ENCODE measurements at regions not wholly inside any gene's neighbourhood (a gene's known extent, or its start where the extent isn't known, plus 50 kb on each side); places are given as distances from the start of the nearest gene placed in this dataset.
"Not testable (repeated sequence)": the region's sequence is repeated elsewhere in the genome, so short reads cannot be mapped to it uniquely, and the experiment has no call there.

DNA sequence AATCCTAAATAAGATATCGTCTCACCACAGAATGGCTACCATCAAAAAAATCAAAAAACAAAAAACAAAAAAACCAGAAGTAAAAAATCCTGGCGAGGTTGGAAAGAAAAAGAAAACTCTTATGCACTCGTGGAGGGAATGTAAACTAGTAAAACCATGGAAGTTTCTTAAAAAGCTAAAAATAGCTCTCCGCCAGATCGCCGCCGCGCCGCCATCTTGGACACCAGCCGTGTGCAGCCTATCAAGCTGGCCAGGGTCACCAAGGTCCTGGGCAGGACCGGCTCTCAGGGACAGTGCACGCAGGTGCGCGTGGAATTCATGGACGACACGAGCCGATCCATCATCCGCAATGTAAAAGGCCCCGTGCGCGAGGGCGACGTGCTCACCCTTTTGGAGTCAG lies 71.7 kb downstream of the TBC1D28 start:
- not testable (repeated sequence) for H3K27ac ChIP-seq (ENCODE audit: low read depth, low read length, poor library complexity, severe bottlenecking); H3K9me2 ChIP-seq (ENCODE audit: low read depth, low read length); H2AFZ ChIP-seq (ENCODE audit: low read length); H3K27me3 ChIP-seq (ENCODE audit: insufficient read depth, low read length); H3K4me2 ChIP-seq (ENCODE audit: low read length); H3F3A ChIP-seq (ENCODE audit: insufficient read depth, low read length); H3K79me2 ChIP-seq (ENCODE audit: insufficient read depth, low read length); H3K36me3 ChIP-seq (ENCODE audit: insufficient read depth, low read length); H3K4me3 ChIP-seq (ENCODE audit: low read depth, low read length, poor library complexity, severe bottlenecking); H3K9me3 ChIP-seq (ENCODE audit: low read length); H3K9ac ChIP-seq (ENCODE audit: low read length); H4K20me1 ChIP-seq (ENCODE audit: insufficient read depth, low read length); H3K4me1 ChIP-seq (ENCODE audit: insufficient read depth, low read length, severe bottlenecking)

GRCh38 chr17:18574137-18574536 lies 70.1 kb downstream of the TBC1D28 start:
- H3K79me2 ChIP-seq (ENCODE audit: insufficient read depth, low read length); H4K20me1 ChIP-seq (ENCODE audit: insufficient read depth, low read length); H3K9ac ChIP-seq (ENCODE audit: low read length); H3K9me3 ChIP-seq (ENCODE audit: low read length); H3F3A ChIP-seq (ENCODE audit: insufficient read depth, low read length); H3K27ac ChIP-seq (ENCODE audit: low read depth, low read length, poor library complexity, severe bottlenecking); H3K9me2 ChIP-seq (ENCODE audit: low read depth, low read length); H2AFZ ChIP-seq (ENCODE audit: low read length); H3K36me3 ChIP-seq (ENCODE audit: insufficient read depth, low read length); H3K27me3 ChIP-seq (ENCODE audit: insufficient read depth, low read length); H3K4me1 ChIP-seq (ENCODE audit: insufficient read depth, low read length, severe bottlenecking); H3K4me3 ChIP-seq (ENCODE audit: low read depth, low read length, poor library complexity, severe bottlenecking); H3K4me2 ChIP-seq (ENCODE audit: low read length): not testable (repeated sequence)
